HG03066 (cell line): ENCODE measurements at regions not wholly inside any gene's neighbourhood (a gene's known extent, or its start where the extent isn't known, plus 50 kb on each side); places are given as distances from the start of the nearest gene placed in this dataset.
"Not testable (repeated sequence)": the region's sequence is repeated elsewhere in the genome, so short reads cannot be mapped to it uniquely, and the experiment has no call there.

Experiments
- ATAC-seq: cut with Tn5 transposase; IDR thresholded peaks from one replicate; pipeline ENCODE4 v1.9.1; 2021; ENCODE audit warnings: low read depth; ENCODE audit not compliant: unreplicated experiment

GRCh38 chr3:70519913-70520659 lies 207.6 kb upstream of the MDFIC2 start:
- ATAC-seq, result no peak

- ATAC-seq, result no peak
Observed at GRCh38 chr3:70519026-70519425, 206.6 kb upstream of the MDFIC2 start.

- ATAC-seq, result no peak
Observed at GRCh38 chr3:70518356-70518755, 205.9 kb upstream of the MDFIC2 start.

GRCh38 chr3:70517124-70517890 lies 204.9 kb upstream of the MDFIC2 start:
- no peak for ATAC-seq

GRCh38 chr3:70516076-70516475 lies 203.6 kb upstream of the MDFIC2 start:
- no peak for ATAC-seq

- no peak for ATAC-seq
Observed at GRCh38 chr3:70507486-70507885, 195.0 kb upstream of the MDFIC2 start.

- no peak for ATAC-seq
Observed at GRCh38 chr3:70506775-70507174, 194.3 kb upstream of the MDFIC2 start.

- no peak for ATAC-seq
Observed at GRCh38 chr3:70501561-70501960, 189.1 kb upstream of the MDFIC2 start.

- no peak for ATAC-seq
Observed at GRCh38 chr3:70488816-70489215, 176.4 kb upstream of the MDFIC2 start.

GRCh38 chr3:70488131-70488530 lies 175.7 kb upstream of the MDFIC2 start:
- ATAC-seq, result no peak

- ATAC-seq, result no peak
Observed at GRCh38 chr3:70486414-70487017, 174.1 kb upstream of the MDFIC2 start.

- no peak for ATAC-seq
Observed at GRCh38 chr3:70476174-70476573, 163.7 kb upstream of the MDFIC2 start.

GRCh38 chr3:70471464-70472342 lies 159.3 kb upstream of the MDFIC2 start:
- no peak for ATAC-seq

GRCh38 chr3:70466096-70466495 lies 153.7 kb upstream of the MDFIC2 start:
- no peak for ATAC-seq

GRCh38 chr3:70464876-70465275 lies 152.4 kb upstream of the MDFIC2 start:
- ATAC-seq, result no peak

- ATAC-seq, result no peak
Observed at GRCh38 chr3:70464465-70464864, 152.0 kb upstream of the MDFIC2 start.

- not testable (repeated sequence) for ATAC-seq
Observed at GRCh38 chr3:70450220-70450619, 137.8 kb upstream of the MDFIC2 start.

GRCh38 chr3:70435422-70435821 lies 123.0 kb upstream of the MDFIC2 start:
- ATAC-seq, result not testable (repeated sequence)

GRCh38 chr3:70433091-70433490 lies 120.7 kb upstream of the MDFIC2 start:
- no peak for ATAC-seq

GRCh38 chr3:70431911-70432310 lies 119.5 kb upstream of the MDFIC2 start:
- ATAC-seq, result no peak

GRCh38 chr3:70426071-70426470 lies 113.6 kb upstream of the MDFIC2 start:
- ATAC-seq, result no peak
